Chondrocyte (in vitro differentiated cells): ENCODE measurements at regions not wholly inside any gene's neighbourhood (a gene's known extent, or its start where the extent isn't known, plus 50 kb on each side); places are given as distances from the start of the nearest gene placed in this dataset.
A peak's percentile ranks its signal among the peaks of the same experiment; 100 is the strongest.

Experiments
- DNase-seq: peaks from one replicate; pipeline ENCODE4 v3.0.0; 2021; ENCODE audit warnings: mixed read lengths, low spot score
- H3K27ac Mint-ChIP-seq: one replicate; pipeline ENCODE4 v1.8.0; 2021; ENCODE audit warnings: mild to moderate bottlenecking, moderate library complexity, mixed read lengths; ENCODE audit not compliant: unreplicated experiment
- H3K27me3 Mint-ChIP-seq: 2 replicates; pipeline ENCODE4 v1.8.0; 2021; ENCODE audit warnings: low read depth, mixed read lengths
- H3K36me3 Mint-ChIP-seq: 2 replicates; pipeline ENCODE4 v1.8.0; 2021; ENCODE audit warnings: low read depth, mixed read lengths
- H3K4me1 Mint-ChIP-seq: 2 replicates; pipeline ENCODE4 v1.8.0; 2021; ENCODE audit warnings: low read depth, mild to moderate bottlenecking, mixed read lengths
- H3K4me3 Mint-ChIP-seq: one replicate; pipeline ENCODE4 v1.8.0; 2021; ENCODE audit warnings: mild to moderate bottlenecking, moderate library complexity, mixed read lengths; ENCODE audit not compliant: unreplicated experiment
- H3K9me3 Mint-ChIP-seq: 2 replicates; pipeline ENCODE4 v1.8.0; 2021; ENCODE audit warnings: low read depth, mixed read lengths
- CTCF ChIP-seq: fragments of 200-600 bp; sonication (generic); IDR thresholded peaks from 2 replicates; pipeline ENCODE4 v1.5.0; 2021; ENCODE audit warnings: antibody characterized with exemption, mild to moderate bottlenecking, moderate library complexity

GRCh38 chr7:83306502-83306901, 143.8 kb upstream of the PCLO start:
- DNase-seq, result no peak
- no peaks in the 10 kb centered on the region for H3K27me3 Mint-ChIP-seq
- peaks cover 10% of the 10 kb centered on the region for H3K4me1 Mint-ChIP-seq
- H3K4me3 Mint-ChIP-seq, result no peak overlapping the region
- no peaks in the 10 kb centered on the region for H3K36me3 Mint-ChIP-seq
- no peak overlapping the region for H3K27ac Mint-ChIP-seq
- H3K9me3 Mint-ChIP-seq, result no peaks in the 10 kb centered on the region
- no peak for TF ChIP-seq CTCF

DNA sequence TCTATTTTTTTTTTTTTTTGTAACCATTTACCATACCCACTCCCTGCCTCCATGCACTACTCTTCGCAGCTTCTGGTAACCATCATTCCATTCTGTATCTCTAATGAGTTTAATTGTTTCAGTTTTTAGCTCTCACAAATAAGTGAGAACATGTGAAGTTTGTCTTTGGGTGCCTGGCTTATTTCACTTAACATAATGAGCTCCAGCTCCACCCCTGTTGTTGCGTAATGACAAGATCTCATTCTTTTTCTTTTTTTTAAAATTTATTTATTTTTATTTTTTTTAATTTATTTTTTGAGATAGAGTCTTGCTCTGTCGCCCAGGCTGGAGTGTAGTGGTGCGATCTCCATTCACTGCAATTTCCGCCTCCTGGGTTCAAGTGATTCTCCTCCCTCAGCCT, 142.3 kb upstream of the PCLO start:
- no peaks in the 10 kb centered on the region for H3K27me3 Mint-ChIP-seq
- H3K27ac Mint-ChIP-seq, result peak overlapping the region; percentile 41
- no peaks in the 10 kb centered on the region for H3K36me3 Mint-ChIP-seq
- no peak for DNase-seq
- H3K4me3 Mint-ChIP-seq, result no peak overlapping the region
- peaks cover 18% of the 10 kb centered on the region for H3K4me1 Mint-ChIP-seq
- H3K9me3 Mint-ChIP-seq, result no peaks in the 10 kb centered on the region
- TF ChIP-seq CTCF, result no peak

DNA sequence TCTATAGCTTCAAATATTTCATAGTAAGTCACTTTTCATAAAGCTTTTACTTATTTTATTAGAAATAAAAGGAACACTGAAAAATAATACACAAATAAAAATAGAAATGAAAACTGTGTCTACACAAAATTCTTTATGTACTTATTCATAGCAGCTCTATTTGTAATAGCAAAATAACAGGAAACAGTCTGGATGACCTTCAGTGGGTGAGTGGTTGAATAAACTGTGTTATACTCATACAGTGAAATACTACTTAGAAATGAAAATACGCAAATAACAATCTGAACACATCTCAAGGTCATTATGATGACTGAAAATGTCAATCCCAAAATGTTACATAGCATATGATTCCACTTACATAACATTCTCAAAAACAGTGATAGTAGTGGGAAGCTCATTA, 138.7 kb upstream of the PCLO start:
- Mint-ChIP-seq H3K4me1 (peaks cover 18% of the 10 kb centered on the region), H3K27me3 (no peaks in the 10 kb centered on the region), H3K4me3 (no peak overlapping the region), H3K27ac (no peak overlapping the region), H3K9me3 (no peaks in the 10 kb centered on the region), H3K36me3 (no peaks in the 10 kb centered on the region)
- TF ChIP-seq CTCF, result no peak
- DNase-seq, result no peak

- no peak overlapping the region for H3K4me3 Mint-ChIP-seq
- no peak for DNase-seq
- H3K27me3 Mint-ChIP-seq, result no peaks in the 10 kb centered on the region
- peaks cover 3% of the 10 kb centered on the region for H3K9me3 Mint-ChIP-seq
- no peak overlapping the region for H3K27ac Mint-ChIP-seq
- H3K36me3 Mint-ChIP-seq, result no peaks in the 10 kb centered on the region
- no peaks in the 10 kb centered on the region for H3K4me1 Mint-ChIP-seq
- no peak for TF ChIP-seq CTCF
Measured at GRCh38 chr7:83290211-83290610, 127.5 kb upstream of the PCLO start.

GRCh38 chr7:83289419-83289993, 126.8 kb upstream of the PCLO start:
- Mint-ChIP-seq H3K4me3 (no peak overlapping the region), H3K27ac (no peak overlapping the region), H3K9me3 (peaks cover 3% of the 10 kb centered on the region), H3K36me3 (no peaks in the 10 kb centered on the region), H3K4me1 (no peaks in the 10 kb centered on the region), H3K27me3 (no peaks in the 10 kb centered on the region)
- no peak for DNase-seq
- no peak for TF ChIP-seq CTCF
